Choroid plexus epithelial cell (primary cell): ENCODE measurements at regions not wholly inside any gene's neighbourhood (a gene's known extent, or its start where the extent isn't known, plus 50 kb on each side); places are given as distances from the start of the nearest gene placed in this dataset.

Source experiments
- DNase-seq: peaks from one replicate; pipeline ENCODE4 v3.0.0-alpha.2; 2010; ENCODE audit warnings: low read depth
- H3K4me3 ChIP-seq: 2 replicates; pipeline ENCODE4 v1.5.1; 2011; ENCODE audit warnings: low read depth, mild to moderate bottlenecking, control low read depth, low read length, moderate library complexity
- TF ChIP-seq, protein P1 (sequence below): conservative IDR thresholded peaks from 2 replicates; pipeline ENCODE4 v1.5.1; 2011; ENCODE audit warnings: low read depth, mild to moderate bottlenecking, control low read depth, inconsistent platforms, low read length, moderate library complexity

DNA sequence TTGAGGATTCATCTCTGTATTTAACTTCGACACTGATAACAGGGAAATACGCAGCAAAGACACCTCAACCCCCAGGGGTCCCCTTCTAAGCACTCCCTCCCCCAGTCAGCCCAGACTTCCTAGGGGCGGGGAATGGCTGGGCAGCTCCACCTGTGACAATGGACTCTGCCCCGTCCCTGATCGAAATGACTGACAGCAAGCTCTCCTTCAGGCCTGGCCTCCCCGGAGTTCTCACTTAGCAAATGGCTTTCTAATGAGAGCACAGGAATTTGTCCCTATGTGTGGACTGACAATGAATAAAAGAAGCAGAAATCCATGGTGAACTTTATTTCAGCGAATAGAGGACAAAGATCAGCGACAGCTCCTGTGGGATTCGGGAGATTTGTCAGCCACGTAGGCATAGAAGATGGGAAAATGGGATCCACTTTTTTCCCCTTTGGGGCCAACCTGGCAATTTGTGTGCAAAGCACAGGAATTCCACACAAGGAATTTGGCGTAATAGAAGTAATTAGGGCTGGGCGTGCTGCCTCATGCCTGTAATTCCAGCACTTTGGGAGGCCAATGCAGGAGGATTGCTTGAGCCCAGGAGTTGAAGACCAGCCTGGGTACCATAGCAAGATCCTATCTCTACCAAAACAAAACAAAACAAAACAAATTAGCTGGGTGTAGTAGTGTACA is 63.8 kb downstream of the TNFAIP2 start:
- DNase-seq: no peak
- H3K4me3 ChIP-seq: no peak overlapping the region
- TF ChIP-seq, protein P1, sequence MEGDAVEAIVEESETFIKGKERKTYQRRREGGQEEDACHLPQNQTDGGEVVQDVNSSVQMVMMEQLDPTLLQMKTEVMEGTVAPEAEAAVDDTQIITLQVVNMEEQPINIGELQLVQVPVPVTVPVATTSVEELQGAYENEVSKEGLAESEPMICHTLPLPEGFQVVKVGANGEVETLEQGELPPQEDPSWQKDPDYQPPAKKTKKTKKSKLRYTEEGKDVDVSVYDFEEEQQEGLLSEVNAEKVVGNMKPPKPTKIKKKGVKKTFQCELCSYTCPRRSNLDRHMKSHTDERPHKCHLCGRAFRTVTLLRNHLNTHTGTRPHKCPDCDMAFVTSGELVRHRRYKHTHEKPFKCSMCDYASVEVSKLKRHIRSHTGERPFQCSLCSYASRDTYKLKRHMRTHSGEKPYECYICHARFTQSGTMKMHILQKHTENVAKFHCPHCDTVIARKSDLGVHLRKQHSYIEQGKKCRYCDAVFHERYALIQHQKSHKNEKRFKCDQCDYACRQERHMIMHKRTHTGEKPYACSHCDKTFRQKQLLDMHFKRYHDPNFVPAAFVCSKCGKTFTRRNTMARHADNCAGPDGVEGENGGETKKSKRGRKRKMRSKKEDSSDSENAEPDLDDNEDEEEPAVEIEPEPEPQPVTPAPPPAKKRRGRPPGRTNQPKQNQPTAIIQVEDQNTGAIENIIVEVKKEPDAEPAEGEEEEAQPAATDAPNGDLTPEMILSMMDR: no peak

DNA sequence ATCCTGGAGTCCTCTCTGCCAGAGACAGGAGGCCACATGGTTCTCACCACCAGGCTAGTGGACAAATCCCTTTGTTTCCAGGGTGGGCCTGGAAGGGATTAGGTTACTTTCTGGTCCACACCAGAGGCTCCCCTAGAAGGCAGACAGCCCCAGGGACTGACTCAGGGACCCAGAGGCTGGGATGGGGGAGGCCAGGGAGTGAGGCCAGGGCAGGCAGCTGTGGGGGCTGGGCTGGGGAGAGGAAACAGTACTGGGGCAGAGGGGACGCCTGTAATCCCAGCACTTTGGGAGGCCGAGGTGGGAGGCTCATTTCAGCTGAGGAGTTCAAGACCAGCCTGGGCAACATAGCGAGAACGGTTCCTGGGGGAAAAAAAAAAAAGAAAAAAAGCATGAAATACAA is 64.7 kb downstream of the TNFAIP2 start:
- DNase-seq: no peak
- TF ChIP-seq, protein P1: no peak
- H3K4me3 ChIP-seq: no peak overlapping the region

DNA sequence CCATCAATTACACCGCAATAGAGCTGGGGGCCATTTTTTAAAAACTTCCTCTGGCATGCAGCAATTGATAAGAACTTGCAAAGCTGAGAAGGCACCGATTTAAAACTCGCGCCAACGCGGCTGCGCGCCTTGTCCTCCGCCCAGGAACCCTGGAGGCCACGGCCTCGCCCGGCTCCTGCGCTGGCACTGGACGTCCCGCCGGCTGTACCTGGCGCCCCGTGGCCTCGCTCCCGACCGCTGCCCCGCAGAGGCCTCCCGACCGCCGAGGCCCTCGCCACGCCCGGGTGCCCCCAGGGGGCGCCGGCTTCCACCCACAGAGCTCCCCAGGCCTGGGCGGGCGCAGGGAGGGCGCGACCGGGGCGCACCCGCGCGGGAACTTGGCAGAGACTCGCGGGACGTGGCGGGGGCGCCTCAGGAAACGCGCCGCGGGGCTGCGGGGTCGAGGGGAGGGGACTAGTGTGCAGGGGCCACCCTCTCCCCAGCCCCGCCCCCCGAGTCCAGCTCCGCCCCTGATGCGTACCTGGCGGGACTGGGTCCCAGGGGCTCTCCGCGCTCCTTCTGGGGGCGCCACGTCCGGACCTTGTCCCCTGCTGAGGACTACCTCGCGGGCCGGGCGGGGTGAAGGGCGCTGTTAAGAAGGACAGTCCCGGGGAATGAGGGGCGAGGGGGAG is 65.7 kb downstream of the TNFAIP2 start:
- DNase-seq: no peak
- H3K4me3 ChIP-seq: no peak overlapping the region
- TF ChIP-seq, protein P1: no peak

DNA sequence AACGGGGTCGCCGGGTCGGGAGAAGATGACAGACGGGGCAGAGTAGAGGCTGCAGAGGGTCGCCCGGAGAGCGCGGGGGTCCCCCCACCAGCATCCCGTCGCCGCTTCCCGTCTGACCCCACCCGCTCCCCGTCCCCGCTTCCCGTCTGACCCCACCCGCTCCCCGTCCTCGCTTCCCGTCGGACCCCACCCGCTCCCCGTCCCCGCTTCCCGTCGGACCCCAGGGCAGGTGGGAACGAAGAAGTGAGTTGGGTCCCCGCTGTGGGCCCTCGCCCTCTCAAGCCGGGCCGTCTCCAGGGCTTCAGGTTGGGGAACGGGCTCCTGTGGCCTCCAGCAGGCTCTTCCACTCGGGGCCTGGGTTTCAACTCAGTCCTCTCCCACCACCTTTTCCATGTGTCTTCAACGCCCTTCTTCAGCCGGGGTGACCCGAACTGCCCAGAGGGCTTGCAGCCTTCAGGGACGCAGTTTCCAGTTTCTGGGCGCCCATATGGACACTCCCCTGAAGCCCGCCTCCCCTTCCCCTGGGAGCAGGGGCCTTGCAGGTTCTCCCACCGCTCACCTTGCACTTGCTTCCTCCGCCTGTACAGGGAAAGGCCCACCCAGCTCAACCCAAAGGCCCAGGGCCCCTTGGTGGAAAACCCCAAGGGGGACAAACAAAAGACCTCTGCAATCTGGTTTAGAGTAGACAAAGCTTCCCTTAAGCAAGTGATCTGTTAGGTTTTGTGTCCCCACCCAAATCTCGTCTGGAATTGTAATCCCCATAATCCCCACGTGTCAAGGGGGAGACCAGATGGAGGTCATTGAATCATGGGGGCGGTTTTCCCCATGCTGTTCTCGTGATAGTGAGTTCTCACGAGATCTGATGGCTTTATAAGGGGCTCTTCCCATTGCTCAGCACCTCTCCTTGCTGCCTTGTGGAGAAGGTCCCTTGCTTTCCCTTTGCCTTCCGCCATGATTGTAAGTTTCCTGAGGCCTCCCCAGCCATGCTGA is 66.5 kb downstream of the TNFAIP2 start:
- TF ChIP-seq, protein P1: no peak
- no peak overlapping the region for H3K4me3 ChIP-seq
- DNase-seq: no peak

DNA sequence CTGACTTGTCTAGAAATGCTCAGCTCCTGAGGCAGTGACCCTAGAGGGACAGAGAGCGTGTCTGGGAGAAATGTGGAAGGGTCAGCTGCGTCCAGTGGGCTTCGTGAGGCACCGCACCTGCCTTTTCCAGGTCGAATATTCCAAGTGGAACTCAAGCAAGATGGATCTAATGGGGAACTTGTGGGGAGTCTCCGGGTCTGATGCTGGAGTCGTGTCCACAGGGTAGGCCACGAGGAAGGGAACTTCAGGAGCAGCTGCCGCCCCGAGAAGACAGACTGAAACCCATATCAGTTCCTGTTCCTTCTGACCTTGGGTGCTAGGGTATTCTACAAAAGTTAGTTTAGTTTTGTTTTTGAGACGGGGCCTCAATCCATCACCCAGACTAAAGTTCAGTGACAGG is 67.5 kb downstream of the TNFAIP2 start:
- H3K4me3 ChIP-seq: no peak overlapping the region
- no peak for DNase-seq
- TF ChIP-seq, protein P1: no peak

DNA sequence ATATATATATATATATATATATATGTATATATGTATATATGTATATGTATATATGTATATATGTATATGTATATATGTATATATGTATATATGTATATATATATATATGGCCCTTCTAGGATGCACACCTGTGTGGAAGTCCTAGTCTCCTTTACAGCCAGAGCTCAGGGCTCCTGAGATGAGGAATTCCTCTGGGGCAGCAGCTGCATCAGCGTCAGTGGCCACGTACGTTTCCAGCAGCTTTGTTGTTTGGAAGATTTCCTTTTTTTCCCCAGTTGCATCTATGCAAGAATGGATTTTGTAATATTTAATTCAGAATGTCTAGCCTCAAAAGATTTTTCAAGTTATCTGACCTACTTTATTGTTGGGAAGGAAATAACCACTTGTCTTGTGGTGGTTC is 68.6 kb downstream of the TNFAIP2 start:
- DNase-seq: no peak
- TF ChIP-seq, protein P1: no peak
- no peak overlapping the region for H3K4me3 ChIP-seq
